ENCODE measurements at regions not wholly inside any gene's neighbourhood (a gene's known extent, or its start where the extent isn't known, plus 50 kb on each side); places are given as distances from the start of the nearest gene placed in this dataset.

- H3K4me3 ChIP-seq (ENCODE audit: insufficient read length, low read depth), result no peak overlapping the region
- H3K36me3 ChIP-seq (ENCODE audit: insufficient read depth, insufficient read length, low read length), result no peaks in the 10 kb centered on the region
- H3K9me3 ChIP-seq (ENCODE audit: insufficient read depth, low read length), result peaks cover 8% of the 10 kb centered on the region; the same call in 1 of the 2 replicates
- H3K27me3 ChIP-seq (ENCODE audit: insufficient read depth, insufficient read length), result no peaks in the 10 kb centered on the region
- H3K9ac ChIP-seq (ENCODE audit: insufficient read length, low read depth), result no peak overlapping the region
- TF ChIP-seq YY1 (IDR thresholded peaks at IDR 0.05; ENCODE audit: insufficient read depth, insufficient read length) (no peak), SUZ12 (IDR thresholded peaks at IDR 0.05; ENCODE audit: extremely low read depth, insufficient read depth, insufficient read length) (no peak)
- DNase-seq (ENCODE audit: low read depth, low spot score), result no peak
- H3K4me1 ChIP-seq (ENCODE audit: insufficient read depth, insufficient read length), result peaks cover 6% of the 10 kb centered on the region
These were observed 188.5 kb upstream of the SHH start for GRCh38 chr7:156000601-156001396.

GRCh38 chr7:155999631-156000489 is 187.6 kb upstream of the SHH start:
- DNase-seq (ENCODE audit: low read depth, low spot score), result no peak
- Histone ChIP-seq H3K9me3 (ENCODE audit: insufficient read depth, low read length) (peaks cover 8% of the 10 kb centered on the region; the same call in 1 of the 2 replicates), H3K4me3 (ENCODE audit: insufficient read length, low read depth) (no peak overlapping the region), H3K36me3 (ENCODE audit: insufficient read depth, insufficient read length, low read length) (no peaks in the 10 kb centered on the region), H3K4me1 (ENCODE audit: insufficient read depth, insufficient read length) (peaks cover 6% of the 10 kb centered on the region), H3K9ac (ENCODE audit: insufficient read length, low read depth) (no peak overlapping the region), H3K27me3 (ENCODE audit: insufficient read depth, insufficient read length) (no peaks in the 10 kb centered on the region)
- no peak for TF ChIP-seq YY1 (IDR thresholded peaks at IDR 0.05; ENCODE audit: insufficient read depth, insufficient read length)
- TF ChIP-seq SUZ12 (IDR thresholded peaks at IDR 0.05; ENCODE audit: extremely low read depth, insufficient read depth, insufficient read length), result no peak
- TF ChIP-seq ZNF274 (IDR thresholded peaks at IDR 0.05; ENCODE audit: low read depth, low read length), result no peak

- no peaks in the 10 kb centered on the region for H3K27me3 ChIP-seq (ENCODE audit: insufficient read depth, insufficient read length)
- peaks cover 6% of the 10 kb centered on the region for H3K4me1 ChIP-seq (ENCODE audit: insufficient read depth, insufficient read length)
- no peak for TF ChIP-seq ZNF274 (IDR thresholded peaks at IDR 0.05; ENCODE audit: low read depth, low read length)
- TF ChIP-seq SUZ12 (IDR thresholded peaks at IDR 0.05; ENCODE audit: extremely low read depth, insufficient read depth, insufficient read length), result no peak
- H3K4me3 ChIP-seq (ENCODE audit: insufficient read length, low read depth), result no peak overlapping the region
- H3K9ac ChIP-seq (ENCODE audit: insufficient read length, low read depth), result no peak overlapping the region
- no peak for DNase-seq (ENCODE audit: low read depth, low spot score)
- H3K9me3 ChIP-seq (ENCODE audit: insufficient read depth, low read length), result peaks cover 8% of the 10 kb centered on the region; the same call in 1 of the 2 replicates
- no peaks in the 10 kb centered on the region for H3K36me3 ChIP-seq (ENCODE audit: insufficient read depth, insufficient read length, low read length)
These were observed 186.7 kb upstream of the SHH start for GRCh38 chr7:155998766-155999630.

- H3K9ac ChIP-seq (ENCODE audit: insufficient read length, low read depth), result no peak overlapping the region
- H3K4me1 ChIP-seq (ENCODE audit: insufficient read depth, insufficient read length), result peaks cover 5% of the 10 kb centered on the region
- TF ChIP-seq SUZ12 (IDR thresholded peaks at IDR 0.05; ENCODE audit: extremely low read depth, insufficient read depth, insufficient read length) (no peak), ZNF274 (IDR thresholded peaks at IDR 0.05; ENCODE audit: low read depth, low read length) (no peak)
- DNase-seq (ENCODE audit: low read depth, low spot score), result no peak
- peaks cover 8% of the 10 kb centered on the region; the same call in 1 of the 2 replicates for H3K9me3 ChIP-seq (ENCODE audit: insufficient read depth, low read length)
- H3K4me3 ChIP-seq (ENCODE audit: insufficient read length, low read depth), result no peak overlapping the region
- no peaks in the 10 kb centered on the region for H3K36me3 ChIP-seq (ENCODE audit: insufficient read depth, insufficient read length, low read length)
- H3K27me3 ChIP-seq (ENCODE audit: insufficient read depth, insufficient read length), result no peaks in the 10 kb centered on the region
These were observed 186.0 kb upstream of the SHH start for GRCh38 chr7:155998328-155998691.

GRCh38 chr7:155997431-155998327 is 185.4 kb upstream of the SHH start:
- peaks cover 3% of the 10 kb centered on the region for H3K4me1 ChIP-seq (ENCODE audit: insufficient read depth, insufficient read length)
- peaks cover 8% of the 10 kb centered on the region; the same call in 1 of the 2 replicates for H3K9me3 ChIP-seq (ENCODE audit: insufficient read depth, low read length)
- H3K4me3 ChIP-seq (ENCODE audit: insufficient read length, low read depth), result no peak overlapping the region
- H3K9ac ChIP-seq (ENCODE audit: insufficient read length, low read depth), result no peak overlapping the region
- H3K36me3 ChIP-seq (ENCODE audit: insufficient read depth, insufficient read length, low read length), result no peaks in the 10 kb centered on the region
- no peaks in the 10 kb centered on the region for H3K27me3 ChIP-seq (ENCODE audit: insufficient read depth, insufficient read length)
- TF ChIP-seq ZNF274 (IDR thresholded peaks at IDR 0.05; ENCODE audit: low read depth, low read length) (no peak), YY1 (IDR thresholded peaks at IDR 0.05; ENCODE audit: insufficient read depth, insufficient read length) (no peak), SUZ12 (IDR thresholded peaks at IDR 0.05; ENCODE audit: extremely low read depth, insufficient read depth, insufficient read length) (no peak)
- DNase-seq (ENCODE audit: low read depth, low spot score), result no peak

- no peak overlapping the region for H3K4me3 ChIP-seq (ENCODE audit: insufficient read length, low read depth)
- H3K27me3 ChIP-seq (ENCODE audit: insufficient read depth, insufficient read length), result no peaks in the 10 kb centered on the region
- DNase-seq (ENCODE audit: low read depth, low spot score), result no peak
- H3K9me3 ChIP-seq (ENCODE audit: insufficient read depth, low read length), result peaks cover 8% of the 10 kb centered on the region; the same call in 1 of the 2 replicates
- H3K4me1 ChIP-seq (ENCODE audit: insufficient read depth, insufficient read length), result peaks cover 3% of the 10 kb centered on the region
- no peak overlapping the region for H3K9ac ChIP-seq (ENCODE audit: insufficient read length, low read depth)
- TF ChIP-seq SUZ12 (IDR thresholded peaks at IDR 0.05; ENCODE audit: extremely low read depth, insufficient read depth, insufficient read length) (no peak), ZNF274 (IDR thresholded peaks at IDR 0.05; ENCODE audit: low read depth, low read length) (no peak), YY1 (IDR thresholded peaks at IDR 0.05; ENCODE audit: insufficient read depth, insufficient read length) (no peak)
- no peaks in the 10 kb centered on the region for H3K36me3 ChIP-seq (ENCODE audit: insufficient read depth, insufficient read length, low read length)
These were observed 184.5 kb upstream of the SHH start for GRCh38 chr7:155996718-155997280.
